HepG2 (cell line): ENCODE measurements at regions not wholly inside any gene's neighbourhood (a gene's known extent, or its start where the extent isn't known, plus 50 kb on each side); places are given as distances from the start of the nearest gene placed in this dataset.

Experiments used
- ATAC-seq: fragments of 200-7000 bp; cut with Tn5 transposase; 3 replicates; pipeline ENCODE4 v1.9.1; 2020; ENCODE audit warnings: mild to moderate bottlenecking, moderate library complexity
- BruUV-seq: library from RNA; stranded (reverse); fragments of 400-500 nt; replicated peaks from 2 replicates; lab custom pipeline; 2021; lab: Mats Ljungman, UMichigan
- CTCF ChIA-PET: fragments of 300-600 bp; formaldehyde crosslinking; extraction: SDS; loops from one replicate; lab custom pipeline; 2021; ENCODE audit warnings: low total read pairs, inconsistent platforms, low intra/inter-chr PET ratio; lab: Yijun Ruan, JAX
- POLR2A ChIA-PET: fragments of 350-600 bp; sonication (Branson Sonifier 250); formaldehyde crosslinking; loops from one replicate; lab custom pipeline; 2020; ENCODE audit warnings: antibody characterized with exemption, inconsistent platforms; lab: Yijun Ruan, JAX
- DNase-seq: peaks from one replicate; pipeline ENCODE4 v3.0.0-alpha.2; 2015; ENCODE audit warnings: low spot score
- FAIRE-seq: peaks from 3 replicates; lab custom pipeline; 2011; peaks lifted over from hg19 to GRCh38; lab: Jason Lieb, UNC
- H2AFZ ChIP-seq: one replicate; pipeline ENCODE4 v1.6.1; 2011; ENCODE audit warnings: low read length, inconsistent platforms
- H3K27ac ChIP-seq: fragments of 300-600 bp; 3 replicates; pipeline ENCODE4 v1.8.0; 2011; ENCODE audit warnings: mixed run types, mild to moderate bottlenecking, mixed read lengths, low read length, inconsistent platforms; ENCODE audit not compliant: insufficient read depth; ENCODE audit errors: extremely low read length
- H3K27me3 ChIP-seq, 2 experiments: fragments of 200-600 bp in 1 of 2; 2 replicates in 1 of 2; 3 replicates in 1 of 2; pipeline versions ENCODE4 v1.6.0 to v1.8.0; 2011; ENCODE audit warnings: low read length in 2 of 2, mild to moderate bottlenecking in 2 of 2, moderate library complexity in 2 of 2, inconsistent platforms in 1 of 2; ENCODE audit not compliant: insufficient read depth in 2 of 2, control insufficient read depth in 1 of 2
- H3K36me3 ChIP-seq, 2 experiments: fragments of 200-600 bp in 1 of 2; replicated peaks in 1 of 2; 2 replicates in 1 of 2; 3 replicates in 1 of 2; pipeline versions ENCODE4 v1.5.1 to v1.8.0; 2011; ENCODE audit warnings: low read length in 2 of 2, inconsistent platforms in 1 of 2; ENCODE audit not compliant: insufficient read depth in 2 of 2, control insufficient read depth in 1 of 2
- H3K4me1 ChIP-seq: 2 replicates; pipeline ENCODE4 v1.5.1; 2012; ENCODE audit warnings: low read length, inconsistent platforms; ENCODE audit not compliant: insufficient read depth
- H3K4me2 ChIP-seq: 2 replicates; pipeline ENCODE4 v1.6.0; 2011; ENCODE audit warnings: low read depth, low read length, inconsistent platforms
- H3K4me3 ChIP-seq, 3 experiments: fragments of 200-600 bp in 1 of 3; sonication (generic), shearing (Covaris generic) in 1 of 3; replicated peaks in 1 of 3; 2 replicates each; pipeline ENCODE4 v1.5.1; 2011 to 2016; ENCODE audit warnings: low read length in 3 of 3, inconsistent platforms in 2 of 3, low read depth in 2 of 3, mild to moderate bottlenecking in 2 of 3, control low read depth in 1 of 3, mixed read lengths in 1 of 3; ENCODE audit not compliant: insufficient read depth in 1 of 3
- H3K79me2 ChIP-seq: one replicate; pipeline ENCODE4 v1.6.1; 2011; ENCODE audit warnings: low read length, inconsistent platforms; ENCODE audit not compliant: insufficient read depth
- H3K9ac ChIP-seq: 2 replicates; pipeline ENCODE4 v1.6.0; 2011; ENCODE audit warnings: mild to moderate bottlenecking, low read depth, low read length, inconsistent platforms; ENCODE audit not compliant: insufficient read depth
- H3K9me3 ChIP-seq: 2 replicates; pipeline ENCODE4 v1.5.1; 2012; ENCODE audit warnings: mild to moderate bottlenecking, low read length
- H4K20me1 ChIP-seq: 2 replicates; pipeline ENCODE4 v1.6.0; 2011; ENCODE audit warnings: inconsistent platforms, mild to moderate bottlenecking, low read length, moderate library complexity; ENCODE audit not compliant: insufficient read depth
- ATRX ChIP-seq: sonication (generic); formaldehyde crosslinking; IDR thresholded peaks from 2 replicates; pipeline ENCODE4 v1.4.0; 2020; ENCODE audit warnings: missing genetic modification reagents, borderline replicate concordance
- CBX1 ChIP-seq: IDR thresholded peaks from one replicate; pipeline ENCODE4 v1.6.1; 2016; ENCODE audit warnings: antibody characterized with exemption, low read depth
- CHD4 ChIP-seq: fragments of 200-600 bp; sonication (generic); IDR thresholded peaks from 2 replicates; pipeline ENCODE4 v1.7.0; 2017; ENCODE audit warnings: mild to moderate bottlenecking, low read length, borderline replicate concordance
- ERF ChIP-seq: IDR thresholded peaks from 2 replicates; pipeline ENCODE4 v1.6.1; 2018; ENCODE audit warnings: missing biosample characterization, missing genetic modification reagents
- EZH2 ChIP-seq: conservative IDR thresholded peaks from 2 replicates; pipeline ENCODE4 v1.6.1; 2012; ENCODE audit warnings: mild to moderate bottlenecking, low read depth, low read length, moderate library complexity
- HNF4A ChIP-seq: sonication (generic); formaldehyde crosslinking; IDR thresholded peaks from 2 replicates; pipeline ENCODE4 v1.4.0; 2020; ENCODE audit warnings: missing genetic modification reagents
- HNRNPLL ChIP-seq: fragments of 200-400 bp; formaldehyde crosslinking; IDR thresholded peaks from 2 replicates; pipeline ENCODE4 v1.6.1; 2017; ENCODE audit warnings: mild to moderate bottlenecking, low read depth, low read length; ENCODE audit not compliant: poor library complexity, severe bottlenecking
- KAT7 ChIP-seq: IDR thresholded peaks from 2 replicates; pipeline ENCODE4 v1.6.1; 2018; ENCODE audit warnings: borderline replicate concordance, missing compliant biosample characterization
- KDM1A ChIP-seq: IDR thresholded peaks from 2 replicates; pipeline ENCODE4 v1.6.1; 2016; ENCODE audit warnings: missing compliant biosample characterization
- KDM3A ChIP-seq: IDR thresholded peaks from 2 replicates; pipeline ENCODE4 v1.6.1; 2018; ENCODE audit warnings: low read depth, missing compliant biosample characterization
- MEF2D ChIP-seq: sonication (generic); formaldehyde crosslinking; IDR thresholded peaks from 2 replicates; pipeline ENCODE4 v1.5.1; 2020; ENCODE audit warnings: mild to moderate bottlenecking, missing genetic modification reagents
- MZF1 ChIP-seq: sonication (generic); formaldehyde crosslinking; IDR thresholded peaks from 2 replicates; pipeline ENCODE4 v1.8.1; 2023; ENCODE audit warnings: mild to moderate bottlenecking, missing genetic modification reagents, borderline replicate concordance
- NCOA5 ChIP-seq: sonication (generic); formaldehyde crosslinking; IDR thresholded peaks from 2 replicates; pipeline ENCODE4 v1.4.0; 2020; ENCODE audit warnings: missing genetic modification reagents
- NPAS2 ChIP-seq: sonication (generic); formaldehyde crosslinking; IDR thresholded peaks from 2 replicates; pipeline ENCODE4 v1.8.0; 2022; ENCODE audit warnings: mild to moderate bottlenecking, missing genetic modification reagents, borderline replicate concordance
- TEAD2 ChIP-seq: sonication (generic); formaldehyde crosslinking; IDR thresholded peaks from 2 replicates; pipeline ENCODE4 v1.9.0; 2021; ENCODE audit warnings: missing genetic modification reagents
- ZGPAT ChIP-seq: IDR thresholded peaks from 2 replicates; pipeline ENCODE4 v1.6.1; 2016; ENCODE audit warnings: mild to moderate bottlenecking
- ZNF33B ChIP-seq: sonication (generic); formaldehyde crosslinking; IDR thresholded peaks from 2 replicates; pipeline ENCODE4 v1.5.1; 2020; ENCODE audit warnings: mild to moderate bottlenecking, missing genetic modification reagents
- ZNF570 ChIP-seq: sonication (generic); formaldehyde crosslinking; IDR thresholded peaks from 2 replicates; pipeline ENCODE4 v1.4.0; 2020; ENCODE audit warnings: mild to moderate bottlenecking, missing genetic modification reagents, borderline replicate concordance
- ZNF75D ChIP-seq: sonication (generic); formaldehyde crosslinking; IDR thresholded peaks from 2 replicates; pipeline ENCODE4 v1.8.1; 2023; ENCODE audit warnings: missing genetic modification reagents, mild to moderate bottlenecking, borderline replicate concordance
- ZSCAN22 ChIP-seq: sonication (generic); formaldehyde crosslinking; IDR thresholded peaks from 2 replicates; pipeline ENCODE4 v1.4.0; 2020; ENCODE audit warnings: mild to moderate bottlenecking, missing genetic modification reagents
- WGBS: methylation state at CpG from one replicate; pipeline ENCODE4 v1.1.6; 2017; ENCODE audit warnings: low lambda C conversion rate; 5-methylcytosine and 5-hydroxymethylcytosine counted together
- in situ Hi-C: cut with HindIII; loops from 2 replicates; pipeline ENCODE4 v1.10.0; 2017; ENCODE audit warnings: low pct_unique_long_range_greater_than_20kb; ENCODE audit not compliant: extremely low pct_ligation_motif_present
- intact Hi-C: fragments of 100-400 bp; cut with micrococcal nuclease; formaldehyde crosslinking; loops from one replicate; pipeline ENCODE4 v1.10.0; 2022; ENCODE audit not compliant: unreplicated experiment
- TF ChIP-seq, protein P1 (sequence below): sonication (generic); formaldehyde crosslinking; IDR thresholded peaks from 2 replicates; pipeline ENCODE4 v1.5.0; 2020; ENCODE audit warnings: missing genetic modification reagents, mild to moderate bottlenecking, borderline replicate concordance
- TF ChIP-seq, protein P2 (sequence below): sonication (generic); formaldehyde crosslinking; IDR thresholded peaks from 2 replicates; pipeline ENCODE4 v1.5.0; 2020; ENCODE audit warnings: missing genetic modification reagents

DNA sequence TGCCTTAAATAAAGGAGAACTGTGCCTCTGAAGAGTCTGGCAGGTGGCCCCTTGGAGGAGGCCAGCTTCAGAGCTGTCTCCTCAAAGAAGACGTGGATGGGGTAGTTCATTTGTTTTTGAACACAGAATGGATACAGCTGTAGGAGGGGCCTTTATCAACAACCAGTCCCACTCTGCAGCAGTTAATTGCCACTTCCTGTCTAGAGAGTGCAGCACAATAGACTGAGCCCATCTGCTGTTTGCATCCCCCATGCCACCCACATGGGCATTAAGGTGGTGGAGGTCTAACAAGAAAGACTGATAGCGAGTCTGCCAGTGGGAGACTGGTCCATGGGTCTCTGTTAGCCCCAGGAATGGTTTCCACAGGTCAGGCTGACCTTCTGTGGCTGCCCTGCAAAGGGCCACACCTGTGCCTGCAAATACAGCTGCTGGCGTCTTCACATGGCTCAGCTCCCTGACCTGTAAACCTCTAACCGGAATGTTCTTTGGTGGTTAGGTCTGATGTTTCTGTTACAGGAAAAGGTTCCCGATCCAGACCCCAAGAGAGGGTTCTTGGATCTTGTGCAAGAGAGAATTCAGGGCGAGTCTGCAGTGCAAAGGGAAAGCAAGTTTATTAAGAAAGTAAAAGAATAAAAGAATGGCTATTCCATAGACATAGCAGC is 153.3 kb upstream of the ITGA6 start (continued):
- no peak for TF ChIP-seq ZGPAT (CRISPR knock-in tag)
- TF ChIP-seq, protein P1, sequence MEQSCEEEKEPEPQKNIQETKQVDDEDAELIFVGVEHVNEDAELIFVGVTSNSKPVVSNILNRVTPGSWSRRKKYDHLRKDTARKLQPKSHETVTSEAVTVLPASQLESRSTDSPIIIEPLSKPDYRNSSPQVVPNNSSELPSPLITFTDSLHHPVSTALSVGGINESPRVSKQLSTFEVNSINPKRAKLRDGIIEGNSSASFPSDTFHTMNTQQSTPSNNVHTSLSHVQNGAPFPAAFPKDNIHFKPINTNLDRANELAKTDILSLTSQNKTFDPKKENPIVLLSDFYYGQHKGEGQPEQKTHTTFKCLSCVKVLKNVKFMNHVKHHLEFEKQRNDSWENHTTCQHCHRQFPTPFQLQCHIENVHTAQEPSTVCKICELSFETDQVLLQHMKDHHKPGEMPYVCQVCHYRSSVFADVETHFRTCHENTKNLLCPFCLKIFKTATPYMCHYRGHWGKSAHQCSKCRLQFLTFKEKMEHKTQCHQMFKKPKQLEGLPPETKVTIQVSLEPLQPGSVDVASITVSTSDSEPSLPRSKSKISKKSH, result no peak
- no peak for TF ChIP-seq ZNF570 (CRISPR knock-in tag)
- no peak for TF ChIP-seq KDM1A (CRISPR knock-in tag)
- TF ChIP-seq HNF4A (CRISPR knock-in tag), result no peak
- no peak for TF ChIP-seq ZSCAN22 (CRISPR knock-in tag)
- TF ChIP-seq TEAD2 (CRISPR knock-in tag), result no peak
- TF ChIP-seq, protein P2, sequence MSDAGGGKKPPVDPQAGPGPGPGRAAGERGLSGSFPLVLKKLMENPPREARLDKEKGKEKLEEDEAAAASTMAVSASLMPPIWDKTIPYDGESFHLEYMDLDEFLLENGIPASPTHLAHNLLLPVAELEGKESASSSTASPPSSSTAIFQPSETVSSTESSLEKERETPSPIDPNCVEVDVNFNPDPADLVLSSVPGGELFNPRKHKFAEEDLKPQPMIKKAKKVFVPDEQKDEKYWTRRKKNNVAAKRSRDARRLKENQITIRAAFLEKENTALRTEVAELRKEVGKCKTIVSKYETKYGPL (CRISPR knock-in tag), result no peak
- no peak for TF ChIP-seq ZNF75D (CRISPR knock-in tag)

DNA sequence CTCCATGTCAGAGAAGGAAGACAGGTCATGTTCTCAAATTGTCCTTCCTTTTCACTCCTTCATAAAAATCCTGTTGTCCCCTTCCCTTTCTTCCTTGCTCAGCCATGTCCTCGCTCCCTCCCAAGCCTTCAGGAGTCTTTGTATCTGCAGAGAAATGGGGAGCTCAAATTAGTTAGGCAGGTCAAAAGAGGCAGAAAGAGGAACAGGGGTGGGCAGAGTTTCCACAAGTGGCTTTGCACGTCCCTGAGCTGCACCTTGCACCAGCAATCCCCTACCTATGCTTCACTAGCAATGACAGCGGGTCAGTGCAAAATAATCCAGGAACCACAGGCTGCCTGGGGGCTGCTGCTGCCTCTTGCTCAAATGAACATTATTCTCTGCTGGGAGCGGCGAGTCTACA is 152.1 kb upstream of the ITGA6 start:
- no peak for DNase-seq
- Histone ChIP-seq H3K27me3 (peaks cover 0 to 10% of the 10 kb centered on the region in 2 experiments; a peak in 2 of 5 replicates), H3K9me3 (peaks cover 8% of the 10 kb centered on the region), H3K4me1 (peaks cover 8% of the 10 kb centered on the region), H2AFZ (no peak overlapping the region), H4K20me1 (no peaks in the 10 kb centered on the region), H3K4me2 (no peak overlapping the region), H3K4me3 (no peak overlapping the region), H3K9ac (no peak overlapping the region), H3K36me3 (no peaks in the 10 kb centered on the region), H3K79me2 (no peaks in the 10 kb centered on the region), H3K27ac (no peak overlapping the region)
- WGBS, result 36% methylated on average over 5 of the region's 5 CpGs
- intact Hi-C loops (no loop called here), in situ Hi-C loops (no loop called here)
- FAIRE-seq, result no peak
- ChIA-PET CTCF (no interaction called here), POLR2A (no interaction called here)
- ATAC-seq, result no peak
- BruUV-seq, result no TSS peak
- TF ChIP-seq NCOA5 (CRISPR knock-in tag) (no peak), KAT7 (CRISPR knock-in tag) (no peak), ERF (CRISPR knock-in tag) (no peak), MEF2D (no peak), HNRNPLL (no peak), NPAS2 (CRISPR knock-in tag) (no peak), KDM3A (CRISPR knock-in tag) (no peak), CHD4 (no peak), EZH2 (no peak), CBX1 (no peak), ZNF33B (CRISPR knock-in tag) (no peak), MZF1 (CRISPR knock-in tag) (no peak), ATRX (CRISPR knock-in tag) (no peak)
